ENCODE measurements at regions not wholly inside any gene's neighbourhood (a gene's known extent, or its start where the extent isn't known, plus 50 kb on each side); places are given as distances from the start of the nearest gene placed in this dataset.
"Not testable (repeated sequence)": the region's sequence is repeated elsewhere in the genome, so short reads cannot be mapped to it uniquely, and the experiment has no call there.

DNA sequence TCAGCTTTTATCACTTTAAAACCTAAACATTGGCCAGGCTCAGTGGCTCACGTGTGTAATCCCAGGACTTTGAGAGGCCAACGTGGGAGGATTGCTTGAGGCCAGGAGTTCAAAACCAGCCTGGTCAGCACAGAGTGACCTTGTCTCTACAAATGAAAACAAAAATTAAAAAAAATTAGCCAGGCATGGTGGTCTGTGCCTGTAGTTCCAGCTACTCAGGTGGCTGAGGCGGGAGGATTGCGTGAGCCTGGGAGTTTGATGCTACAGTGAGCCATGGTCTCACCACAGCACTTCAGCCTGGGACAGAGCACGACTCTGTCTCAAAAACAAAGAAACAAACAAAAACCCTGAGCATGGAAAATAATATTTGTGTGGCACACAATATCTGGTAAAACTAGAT, 143.5 kb upstream of the HNRNPU start:
- TF ChIP-seq, protein P1, sequence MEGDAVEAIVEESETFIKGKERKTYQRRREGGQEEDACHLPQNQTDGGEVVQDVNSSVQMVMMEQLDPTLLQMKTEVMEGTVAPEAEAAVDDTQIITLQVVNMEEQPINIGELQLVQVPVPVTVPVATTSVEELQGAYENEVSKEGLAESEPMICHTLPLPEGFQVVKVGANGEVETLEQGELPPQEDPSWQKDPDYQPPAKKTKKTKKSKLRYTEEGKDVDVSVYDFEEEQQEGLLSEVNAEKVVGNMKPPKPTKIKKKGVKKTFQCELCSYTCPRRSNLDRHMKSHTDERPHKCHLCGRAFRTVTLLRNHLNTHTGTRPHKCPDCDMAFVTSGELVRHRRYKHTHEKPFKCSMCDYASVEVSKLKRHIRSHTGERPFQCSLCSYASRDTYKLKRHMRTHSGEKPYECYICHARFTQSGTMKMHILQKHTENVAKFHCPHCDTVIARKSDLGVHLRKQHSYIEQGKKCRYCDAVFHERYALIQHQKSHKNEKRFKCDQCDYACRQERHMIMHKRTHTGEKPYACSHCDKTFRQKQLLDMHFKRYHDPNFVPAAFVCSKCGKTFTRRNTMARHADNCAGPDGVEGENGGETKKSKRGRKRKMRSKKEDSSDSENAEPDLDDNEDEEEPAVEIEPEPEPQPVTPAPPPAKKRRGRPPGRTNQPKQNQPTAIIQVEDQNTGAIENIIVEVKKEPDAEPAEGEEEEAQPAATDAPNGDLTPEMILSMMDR (conservative IDR thresholded peaks at IDR 0.05; ENCODE audit: low read depth) = no peak
- CTCF ChIA-PET = interaction anchor here (0.6 kb wide), 2 partner anchors 53 to 138 kb away, joined by 3 to 6 read pairs; no protein-coding TSS in a partner anchor
- no peak for DNase-seq (ENCODE audit: low spot score)
- POLR2A ChIA-PET (ENCODE audit: low non-redundant PET) = no interaction called here
- H3K27ac ChIP-seq = no peak overlapping the region

- DNase-seq (ENCODE audit: low spot score) = no peak
- POLR2A ChIA-PET (ENCODE audit: low non-redundant PET) = no interaction called here
- TF ChIP-seq, protein P1 (conservative IDR thresholded peaks at IDR 0.05; ENCODE audit: low read depth) = no peak
- H3K27ac ChIP-seq = no peak overlapping the region
- CTCF ChIA-PET = no interaction called here
Measured at GRCh38 chr1:245003246-245003645, 138.9 kb upstream of the HNRNPU start.

DNA sequence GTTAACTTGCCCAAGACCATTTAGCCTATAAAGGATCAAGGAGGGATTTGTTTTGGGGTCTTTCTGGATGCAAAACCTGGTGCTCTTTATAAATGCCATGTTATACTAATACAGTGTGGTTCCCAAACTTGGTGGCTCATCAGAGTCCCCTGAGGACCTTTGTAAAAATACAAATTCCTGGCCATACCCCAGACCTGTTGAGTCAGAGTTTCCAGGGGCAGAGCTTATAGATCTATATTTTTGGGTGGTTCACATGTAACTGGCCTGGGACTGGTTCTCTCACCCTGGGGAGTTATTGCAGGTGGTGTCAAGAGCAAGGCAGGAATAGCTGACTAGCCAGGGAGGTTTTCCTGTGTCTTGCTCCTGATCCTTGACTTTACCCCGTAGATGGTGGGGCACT, 136.9 kb upstream of the HNRNPU start:
- TF ChIP-seq, protein P1 (conservative IDR thresholded peaks at IDR 0.05; ENCODE audit: low read depth) = no peak
- ChIA-PET CTCF (no interaction called here), POLR2A (ENCODE audit: low non-redundant PET) (no interaction called here)
- H3K27ac ChIP-seq = no peak overlapping the region
- no peak for DNase-seq (ENCODE audit: low spot score)

DNA sequence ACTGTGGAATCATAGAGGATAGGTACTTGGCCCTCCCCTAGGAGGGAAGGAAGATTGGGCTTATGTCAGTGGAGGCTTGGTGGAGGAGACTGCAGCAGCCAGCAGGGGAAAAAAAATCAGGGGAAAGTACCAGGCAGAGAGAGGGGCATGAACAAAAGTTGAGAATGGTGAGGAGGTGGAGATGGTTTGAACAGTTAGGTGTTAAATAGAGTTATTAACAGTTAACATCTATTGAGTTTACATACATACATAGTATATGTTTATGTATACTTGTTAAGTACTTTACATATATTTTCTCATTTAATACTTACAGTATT, 136.5 kb upstream of the HNRNPU start:
- TF ChIP-seq, protein P1 (conservative IDR thresholded peaks at IDR 0.05; ENCODE audit: low read depth) = no peak
- no peak overlapping the region for H3K27ac ChIP-seq
- DNase-seq (ENCODE audit: low spot score) = no peak
- CTCF ChIA-PET = no interaction called here
- POLR2A ChIA-PET (ENCODE audit: low non-redundant PET) = no interaction called here

DNA sequence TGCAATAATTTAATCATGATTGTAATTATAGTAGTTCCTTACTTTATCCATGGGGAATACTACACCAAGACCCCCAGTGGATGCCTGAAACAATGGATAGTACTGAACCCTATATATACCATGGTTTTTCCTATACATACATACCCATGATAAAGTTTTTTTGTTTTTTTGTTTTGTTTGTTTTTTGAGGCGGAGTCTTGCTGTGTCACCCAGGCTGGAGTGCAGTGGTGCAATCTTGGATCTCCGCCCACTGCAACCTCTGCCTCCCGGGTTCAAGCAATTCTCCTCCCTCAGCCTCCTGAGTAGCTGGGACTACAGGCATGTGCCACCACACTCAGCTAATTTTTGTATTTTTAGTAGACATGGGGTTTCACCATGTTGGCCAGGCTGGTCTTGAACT, 135.3 kb upstream of the HNRNPU start:
- POLR2A ChIA-PET (ENCODE audit: low non-redundant PET); H3K27ac ChIP-seq; DNase-seq (ENCODE audit: low spot score): not testable (repeated sequence)
- CTCF ChIA-PET = interaction anchor here (0.6 kb wide), 1 partner anchor 1657 kb away, joined by 5 read pairs; no protein-coding TSS in a partner anchor

- TF ChIP-seq, protein P1 (conservative IDR thresholded peaks at IDR 0.05; ENCODE audit: low read depth) = no peak
- DNase-seq (ENCODE audit: low spot score) = no peak
- no peak overlapping the region for H3K27ac ChIP-seq
- ChIA-PET POLR2A (ENCODE audit: low non-redundant PET) (no interaction called here), CTCF (interaction anchor here (0.6 to 1.4 kb wide), 3 partner anchors 44 to 1657 kb away, joined by 3 to 5 read pairs (median 3); no protein-coding TSS in a partner anchor)
Measured at GRCh38 chr1:244998717-244999346, 134.5 kb upstream of the HNRNPU start.

GRCh38 chr1:244995602-244996400, 131.5 kb upstream of the HNRNPU start:
- TF ChIP-seq, protein P1 (conservative IDR thresholded peaks at IDR 0.05; ENCODE audit: low read depth) = no peak
- DNase-seq (ENCODE audit: low spot score) = no peak
- ChIA-PET POLR2A (ENCODE audit: low non-redundant PET) (no interaction called here), CTCF (no interaction called here)
- no peak overlapping the region for H3K27ac ChIP-seq

Data from RWPE1 (cell line).